SU-DHL-6 (cell line): ENCODE measurements at regions not wholly inside any gene's neighbourhood (a gene's known extent, or its start where the extent isn't known, plus 50 kb on each side); places are given as distances from the start of the nearest gene placed in this dataset.

Experiments
- CTCF ChIP-seq: fragments of 200-600 bp; sonication (generic); IDR thresholded peaks from one replicate; pipeline ENCODE4 v1.5.1; 2017; ENCODE audit warnings: antibody characterized with exemption, mild to moderate bottlenecking, low read length, moderate library complexity; ENCODE audit not compliant: insufficient read depth, poor library complexity, severe bottlenecking
- EZH2phosphoT487 ChIP-seq: fragments of 200-600 bp; sonication (generic), shearing (Covaris generic); conservative IDR thresholded peaks from 2 replicates; pipeline ENCODE4 v1.6.1; 2018; ENCODE audit warnings: mild to moderate bottlenecking, antibody characterized with exemption, low read length, moderate library complexity, mixed read lengths

DNA sequence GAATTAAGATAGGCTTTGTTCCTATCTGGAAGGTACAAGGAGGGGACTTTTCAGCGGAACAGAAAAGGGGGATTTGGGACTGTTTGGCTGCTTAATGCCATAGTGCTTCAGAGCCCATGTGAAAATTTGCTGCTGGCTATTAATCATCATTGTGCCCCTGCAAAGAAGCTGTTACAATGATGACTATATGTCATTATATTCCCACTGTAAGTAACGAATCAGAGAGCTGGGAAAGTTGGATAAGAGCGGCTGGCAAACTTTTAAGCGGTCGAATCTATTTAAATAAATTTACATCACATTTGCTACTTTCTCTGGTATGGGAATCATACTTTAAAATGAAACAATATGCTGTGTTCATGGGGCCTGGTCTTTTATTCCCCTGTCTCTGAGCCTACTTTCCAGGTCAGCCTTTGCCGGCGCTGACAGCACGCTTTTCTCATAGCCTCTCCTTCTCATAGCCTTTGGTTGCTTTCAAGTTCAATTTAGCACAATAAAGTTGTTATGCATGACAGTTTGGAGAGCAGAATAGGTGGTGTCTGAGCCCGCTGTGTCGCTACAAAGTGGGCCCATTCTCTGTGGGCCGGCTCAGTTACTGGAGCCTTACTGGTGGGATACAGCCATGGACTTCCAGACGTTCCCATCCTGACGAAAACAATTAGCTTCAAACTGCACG lies 271.2 kb upstream of the TMEM161B start:
- no peak for TF ChIP-seq CTCF
- no peak for TF ChIP-seq EZH2phosphoT487
